ENCODE measurements at regions not wholly inside any gene's neighbourhood (a gene's known extent, or its start where the extent isn't known, plus 50 kb on each side); places are given as distances from the start of the nearest gene placed in this dataset.

DNA sequence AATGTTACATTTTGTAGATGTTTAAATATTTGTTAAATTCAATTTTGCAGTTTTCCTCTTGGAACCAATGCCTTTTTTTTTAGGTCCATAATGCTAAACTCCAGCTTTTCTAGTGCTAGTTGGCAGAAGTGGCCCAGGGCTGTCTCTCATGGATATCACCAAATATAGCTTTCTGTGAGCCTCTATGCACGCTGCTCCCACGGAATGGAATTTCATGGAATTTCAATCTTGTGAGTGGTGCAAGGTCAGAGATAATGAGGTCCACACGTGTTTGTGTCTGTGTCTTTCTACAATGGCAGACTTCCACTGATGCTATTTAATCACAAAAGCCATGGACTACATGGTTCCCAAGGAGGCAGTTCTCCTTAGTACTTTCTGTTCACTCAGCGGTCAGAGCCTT is 191.5 kb upstream of the PARD3B start:
- TF ChIP-seq CTCF (IDR thresholded peaks at IDR 0.05; ENCODE audit: poor library complexity): no peak
- TF ChIP-seq EZH2phosphoT487 (IDR thresholded peaks at IDR 0.05; ENCODE audit: low read depth, severe bottlenecking, unreplicated experiment): no peak
